ENCODE measurements at regions not wholly inside any gene's neighbourhood (a gene's known extent, or its start where the extent isn't known, plus 50 kb on each side); places are given as distances from the start of the nearest gene placed in this dataset.
"Not testable (repeated sequence)": the region's sequence is repeated elsewhere in the genome, so short reads cannot be mapped to it uniquely, and the experiment has no call there.

GRCh38 chr12:88313554-88313953 is 171.4 kb downstream of the TMTC3 start:
- no peak for DNase-seq

GRCh38 chr12:88314706-88315105 is 172.6 kb downstream of the TMTC3 start:
- no peak for DNase-seq

GRCh38 chr12:88318726-88319125 is 176.6 kb downstream of the TMTC3 start:
- DNase-seq = no peak

- DNase-seq = no peak
Observed at GRCh38 chr12:88325076-88325815, 183.1 kb downstream of the TMTC3 start.

GRCh38 chr12:88325816-88326189 is 183.7 kb downstream of the TMTC3 start:
- DNase-seq = no peak

- DNase-seq = no peak
Observed at GRCh38 chr12:88327276-88327675, 185.2 kb downstream of the TMTC3 start.

- DNase-seq = no peak
Observed at GRCh38 chr12:88328090-88328489, 186.0 kb downstream of the TMTC3 start.

GRCh38 chr12:88329833-88330232 is 187.7 kb downstream of the TMTC3 start:
- DNase-seq = no peak

- DNase-seq = no peak
Observed at GRCh38 chr12:88334271-88334670, 192.2 kb downstream of the TMTC3 start.

- DNase-seq = no peak
Observed at GRCh38 chr12:88336076-88336739, 194.1 kb downstream of the TMTC3 start.

- no peak for DNase-seq
Observed at GRCh38 chr12:88338486-88338885, 196.4 kb downstream of the TMTC3 start.

- peak; percentile 11 for DNase-seq
Observed at GRCh38 chr12:88339254-88339949, 197.3 kb downstream of the TMTC3 start.

- DNase-seq = no peak
Observed at GRCh38 chr12:88339966-88340365, 197.9 kb downstream of the TMTC3 start.

- DNase-seq = no peak
Observed at GRCh38 chr12:88342251-88342806, 200.2 kb downstream of the TMTC3 start.

- DNase-seq = no peak
Observed at GRCh38 chr12:88351146-88351545, 209.0 kb downstream of the TMTC3 start.

- no peak for DNase-seq
Observed at GRCh38 chr12:88354691-88355090, 212.6 kb downstream of the TMTC3 start.

- DNase-seq = no peak
Observed at GRCh38 chr12:88360343-88360742, 218.2 kb downstream of the TMTC3 start.

GRCh38 chr12:88361493-88361892 is 218.8 kb downstream of the KITLG start:
- DNase-seq = no peak

GRCh38 chr12:88362439-88362838 is 217.8 kb downstream of the KITLG start:
- DNase-seq = no peak

- DNase-seq = no peak
Observed at GRCh38 chr12:88365403-88365802, 214.9 kb downstream of the KITLG start.

- DNase-seq = no peak
Observed at GRCh38 chr12:88366101-88366500, 214.2 kb downstream of the KITLG start.

GRCh38 chr12:88367231-88367630 is 213.0 kb downstream of the KITLG start:
- DNase-seq = no peak

GRCh38 chr12:88368077-88368476 is 212.2 kb downstream of the KITLG start:
- not testable (repeated sequence) for DNase-seq
